ENCODE measurements at regions not wholly inside any gene's neighbourhood (a gene's known extent, or its start where the extent isn't known, plus 50 kb on each side); places are given as distances from the start of the nearest gene placed in this dataset.
"Not testable (repeated sequence)": the region's sequence is repeated elsewhere in the genome, so short reads cannot be mapped to it uniquely, and the experiment has no call there.

DNA sequence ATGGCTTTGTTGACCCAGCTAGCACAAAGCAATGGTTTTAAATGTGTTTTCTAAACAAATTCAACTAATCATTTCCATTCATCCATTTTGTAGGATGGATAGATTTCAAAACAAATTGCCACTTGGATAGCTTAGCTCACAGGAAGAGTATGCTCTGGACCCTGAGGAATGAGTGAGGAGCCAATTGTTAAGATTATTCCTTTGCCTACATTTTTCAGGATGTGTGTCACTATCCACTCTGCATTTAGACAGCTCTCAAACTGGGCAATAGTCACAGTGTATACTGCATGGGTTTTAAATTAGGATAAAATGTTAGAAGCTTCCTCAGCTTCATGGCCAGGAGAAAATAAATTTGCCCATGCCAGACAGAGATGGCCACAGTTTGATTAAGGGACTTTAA lies 605.6 kb upstream of the TEX47 start:
- no peak for DNase-seq

DNA sequence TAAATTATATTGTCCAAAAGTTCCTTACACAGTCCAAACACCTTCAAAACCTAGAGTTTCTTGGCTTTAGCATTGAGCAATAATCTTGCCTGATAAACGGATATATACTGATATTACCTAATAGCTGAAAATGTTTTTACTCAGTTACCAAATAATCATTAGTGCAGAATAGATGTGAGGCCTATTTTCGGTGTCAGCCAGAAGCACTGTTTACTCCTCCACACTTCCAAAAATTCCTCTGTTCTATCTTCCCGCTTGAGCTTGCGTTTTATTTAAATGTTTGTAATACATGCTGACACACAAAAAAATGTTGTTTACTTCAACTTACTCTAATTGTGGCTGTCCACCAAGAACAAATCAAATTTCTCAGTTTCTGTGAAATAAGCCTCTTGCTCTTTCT lies 606.2 kb upstream of the TEX47 start:
- no peak for DNase-seq

DNA sequence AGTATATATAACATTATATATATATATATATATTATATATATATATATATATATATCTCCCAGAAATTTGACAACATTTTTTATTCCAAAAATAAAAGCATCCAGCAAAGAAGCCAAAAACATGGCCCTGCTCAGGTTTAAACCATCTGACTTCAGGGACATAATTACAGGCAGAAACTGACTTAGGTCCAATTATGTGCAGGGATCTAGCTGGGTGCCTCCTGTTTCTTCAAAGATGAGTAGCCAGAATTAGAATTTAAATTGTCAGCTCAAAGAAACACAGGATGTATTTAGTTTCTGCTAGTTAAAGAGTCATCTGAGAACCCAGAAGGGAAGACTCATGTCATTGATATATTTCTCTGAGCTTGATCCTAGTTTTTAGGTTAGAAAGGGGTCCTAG lies 656.4 kb upstream of the TEX47 start:
- no peak for DNase-seq

DNA sequence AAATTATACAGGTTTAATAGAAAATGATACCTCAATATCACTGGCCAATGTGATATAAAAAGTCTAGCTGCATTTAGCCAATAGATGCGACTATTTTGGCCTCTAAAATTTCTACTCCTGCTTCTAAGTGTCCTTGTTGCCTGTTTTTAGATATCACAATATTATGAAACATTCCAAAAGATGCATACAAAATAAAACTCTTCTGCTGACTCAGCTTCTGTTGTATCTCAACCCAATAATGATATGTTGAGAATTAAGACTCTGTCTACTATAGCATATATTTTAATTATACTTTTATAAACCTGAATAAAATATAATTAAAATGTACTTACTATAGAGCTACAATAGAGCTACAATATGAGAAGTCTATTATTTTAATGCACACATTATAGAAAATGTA lies 661.0 kb upstream of the TEX47 start:
- DNase-seq: no peak

DNA sequence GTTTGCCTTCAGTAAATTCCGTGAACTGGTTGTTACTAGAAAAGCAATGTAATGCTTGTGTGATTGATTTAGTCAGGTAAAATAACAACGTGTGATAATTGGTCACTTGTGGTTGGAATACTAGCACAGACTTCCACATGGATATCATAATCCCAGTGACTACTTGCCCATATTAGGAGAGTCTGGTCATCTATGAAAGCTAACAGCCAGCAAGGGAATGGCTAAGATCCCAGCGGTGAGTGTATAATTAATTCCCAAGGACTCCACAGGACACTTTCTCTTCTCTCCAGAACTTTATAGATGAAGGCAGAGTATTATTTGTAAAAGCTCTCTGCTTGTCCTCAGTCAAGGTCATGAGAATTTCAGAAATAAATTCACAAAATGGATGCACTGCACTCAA lies 662.6 kb upstream of the TEX47 start:
- no peak for DNase-seq

GRCh38 chr7:89474456-89474855 lies 678.9 kb upstream of the TEX47 start:
- no peak for DNase-seq

- DNase-seq: no peak
Observed at GRCh38 chr7:89477991-89478390, 676.3 kb upstream of the STEAP1 start.

- DNase-seq: no peak
Observed at GRCh38 chr7:89495704-89496103, 658.6 kb upstream of the STEAP1 start.

DNA sequence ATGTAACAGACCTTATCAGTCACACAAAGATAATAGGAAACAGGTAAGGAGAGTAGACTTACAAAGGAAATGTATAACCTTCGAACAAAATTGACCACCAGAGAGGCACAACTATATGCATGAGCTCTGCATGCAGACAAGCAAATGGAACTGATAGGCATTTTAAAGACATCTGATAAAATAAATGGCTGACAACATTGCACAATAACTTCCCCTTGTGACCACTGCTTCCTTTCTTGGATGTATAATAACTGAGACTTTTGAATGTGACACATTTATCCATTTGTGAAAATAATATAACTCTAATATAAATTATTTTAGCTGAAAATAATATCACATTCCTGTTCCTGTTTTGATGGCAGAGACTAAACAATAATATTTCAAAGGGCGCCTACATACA lies 654.2 kb upstream of the STEAP1 start:
- DNase-seq: no peak

DNA sequence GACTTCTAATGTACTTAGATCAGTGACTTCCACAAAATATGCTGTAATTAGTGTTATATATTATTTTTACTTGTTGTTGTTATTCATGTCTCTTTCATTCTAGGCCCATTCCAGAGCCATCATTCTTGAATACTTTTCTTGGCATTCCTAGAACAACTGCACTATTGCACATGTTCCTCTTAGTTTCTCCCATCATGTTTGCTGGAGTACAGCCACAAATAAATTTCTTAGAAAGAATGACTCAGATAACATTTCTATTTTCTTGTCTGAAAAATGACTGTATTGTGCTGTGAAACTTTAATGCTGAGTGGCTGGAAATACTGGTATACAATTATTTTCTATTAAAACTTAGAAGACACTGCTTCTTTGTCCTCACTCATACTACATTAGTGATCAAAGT lies 651.0 kb upstream of the STEAP1 start:
- no peak for DNase-seq

- no peak for DNase-seq
Observed at GRCh38 chr7:89507034-89507433, 647.2 kb upstream of the STEAP1 start.

GRCh38 chr7:89511900-89512299 lies 642.4 kb upstream of the STEAP1 start:
- DNase-seq: no peak

DNA sequence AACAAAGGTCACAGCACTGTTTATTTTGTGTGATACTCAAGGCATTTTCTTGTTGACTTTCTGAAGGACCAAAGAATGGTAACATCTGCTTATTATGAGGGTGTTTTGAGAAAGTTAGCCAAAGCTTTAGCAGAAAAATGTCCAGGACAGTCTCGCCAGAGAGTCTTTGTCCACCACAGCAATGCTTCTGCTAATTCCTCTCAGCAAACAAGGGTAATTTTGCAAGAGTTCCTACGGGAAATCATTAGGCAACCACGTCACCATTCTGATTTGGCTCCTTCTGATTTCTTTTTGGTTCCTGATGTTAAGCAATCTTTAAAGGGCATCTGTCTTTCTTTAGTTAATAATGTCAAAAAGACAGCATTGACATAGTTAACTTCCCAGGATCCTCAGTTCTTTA lies 639.3 kb upstream of the STEAP1 start:
- DNase-seq: no peak

- no peak for DNase-seq
Observed at GRCh38 chr7:89517815-89518214, 636.5 kb upstream of the STEAP1 start.

DNA sequence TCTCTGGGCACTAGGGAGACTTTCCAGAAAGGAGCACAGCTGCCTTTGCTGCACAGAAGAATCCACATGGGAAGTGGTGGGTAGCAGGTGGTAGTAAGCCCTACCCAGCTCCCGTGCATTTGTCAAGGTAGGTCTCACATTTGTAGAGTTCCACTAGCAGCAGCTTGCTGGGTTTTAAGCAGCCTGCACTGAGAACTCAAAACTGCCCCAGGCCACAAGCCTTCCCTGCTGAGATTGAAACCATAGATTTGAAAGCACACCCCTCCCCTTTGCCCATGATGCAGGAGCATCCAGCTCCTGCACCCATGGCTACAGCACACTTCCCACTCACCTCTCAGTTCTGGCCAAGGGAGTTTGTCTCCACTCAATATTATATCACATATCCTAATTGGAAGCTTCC lies 604.5 kb upstream of the STEAP1 start:
- DNase-seq: no peak

- DNase-seq: no peak
Observed at GRCh38 chr7:89554209-89554608, 600.1 kb upstream of the STEAP1 start.

DNA sequence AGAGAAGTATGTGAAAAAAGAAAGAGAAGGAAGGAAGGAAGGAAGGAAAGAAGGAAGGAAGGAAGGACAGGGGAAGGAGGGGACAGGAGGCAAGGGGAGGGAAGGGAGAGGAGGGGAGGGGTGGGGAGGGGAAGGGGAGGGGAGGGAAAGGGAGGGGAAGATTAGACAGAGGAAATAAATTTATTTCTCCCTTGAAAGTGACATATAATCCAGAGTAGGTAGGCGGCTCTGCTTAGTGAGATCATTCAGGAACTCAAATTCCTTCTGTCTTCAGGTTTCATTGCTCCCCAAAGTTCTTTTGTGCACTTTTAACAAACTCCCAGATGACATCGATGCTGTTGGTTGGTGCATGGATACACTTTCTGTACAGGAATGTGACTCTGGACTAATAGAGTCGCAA lies 594.7 kb upstream of the STEAP1 start:
- DNase-seq: no peak

- no peak for DNase-seq
Observed at GRCh38 chr7:89563597-89563996, 590.7 kb upstream of the STEAP1 start.

GRCh38 chr7:89584896-89585295 lies 569.4 kb upstream of the STEAP1 start:
- DNase-seq: no peak

- no peak for DNase-seq
Observed at GRCh38 chr7:89593125-89593524, 561.1 kb upstream of the STEAP1 start.

DNA sequence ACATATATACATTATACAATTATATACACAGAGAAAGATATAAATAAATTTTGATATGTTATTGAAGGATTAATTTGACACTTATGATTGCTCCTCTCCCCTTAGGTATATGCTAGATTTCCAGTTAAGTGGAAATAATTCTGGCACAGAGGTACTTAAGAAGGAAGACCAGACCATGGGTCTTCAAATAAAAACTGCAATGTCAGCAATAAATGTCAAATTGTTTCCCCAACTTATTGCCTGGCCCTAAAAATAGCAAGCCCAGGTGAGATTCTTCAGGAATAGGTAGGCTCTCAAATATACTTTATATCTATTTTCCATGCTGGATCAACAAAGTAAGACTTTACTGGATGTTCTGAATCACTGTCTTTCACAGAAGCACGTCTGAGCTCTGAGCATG lies 551.3 kb upstream of the STEAP1 start:
- DNase-seq: no peak

- no peak for DNase-seq
Observed at GRCh38 chr7:89605362-89605761, 548.9 kb upstream of the STEAP1 start.

GRCh38 chr7:89606511-89606910 lies 547.8 kb upstream of the STEAP1 start:
- DNase-seq: no peak

DNA sequence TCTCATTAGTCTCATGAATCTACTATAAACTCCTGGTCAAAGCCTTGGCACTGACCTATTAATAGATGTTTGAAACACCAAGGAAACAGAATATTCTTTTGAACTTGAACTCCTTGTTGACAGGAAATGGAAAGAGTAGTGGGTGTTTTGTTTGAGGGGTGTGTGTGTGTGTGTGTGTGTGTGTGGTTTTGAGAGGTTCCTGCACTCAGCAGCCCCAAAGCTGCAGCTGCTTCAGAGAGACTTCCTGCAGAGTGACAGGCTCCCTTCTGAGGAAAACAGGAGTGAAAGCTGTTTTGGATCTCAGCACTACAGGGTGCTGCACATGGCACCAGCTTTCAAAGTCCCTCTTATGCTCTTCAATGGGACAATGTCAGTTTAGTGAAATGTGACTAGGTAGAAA lies 546.5 kb upstream of the STEAP1 start:
- DNase-seq: no peak

- DNase-seq: not testable (repeated sequence)
Observed at GRCh38 chr7:89616829-89617228, 537.4 kb upstream of the STEAP1 start.

- no peak for DNase-seq
Observed at GRCh38 chr7:89618274-89618673, 536.0 kb upstream of the STEAP1 start.
